Inflammatory macrophage treated with lipopolysaccharide for 4 hours (primary cell): ENCODE measurements at regions not wholly inside any gene's neighbourhood (a gene's known extent, or its start where the extent isn't known, plus 50 kb on each side); places are given as distances from the start of the nearest gene placed in this dataset.
"Not testable (repeated sequence)": the region's sequence is repeated elsewhere in the genome, so short reads cannot be mapped to it uniquely, and the experiment has no call there.

Experiments used
- DNase-seq: peaks from one replicate; pipeline ENCODE4 v3.0.0-alpha.2; 2020

DNA sequence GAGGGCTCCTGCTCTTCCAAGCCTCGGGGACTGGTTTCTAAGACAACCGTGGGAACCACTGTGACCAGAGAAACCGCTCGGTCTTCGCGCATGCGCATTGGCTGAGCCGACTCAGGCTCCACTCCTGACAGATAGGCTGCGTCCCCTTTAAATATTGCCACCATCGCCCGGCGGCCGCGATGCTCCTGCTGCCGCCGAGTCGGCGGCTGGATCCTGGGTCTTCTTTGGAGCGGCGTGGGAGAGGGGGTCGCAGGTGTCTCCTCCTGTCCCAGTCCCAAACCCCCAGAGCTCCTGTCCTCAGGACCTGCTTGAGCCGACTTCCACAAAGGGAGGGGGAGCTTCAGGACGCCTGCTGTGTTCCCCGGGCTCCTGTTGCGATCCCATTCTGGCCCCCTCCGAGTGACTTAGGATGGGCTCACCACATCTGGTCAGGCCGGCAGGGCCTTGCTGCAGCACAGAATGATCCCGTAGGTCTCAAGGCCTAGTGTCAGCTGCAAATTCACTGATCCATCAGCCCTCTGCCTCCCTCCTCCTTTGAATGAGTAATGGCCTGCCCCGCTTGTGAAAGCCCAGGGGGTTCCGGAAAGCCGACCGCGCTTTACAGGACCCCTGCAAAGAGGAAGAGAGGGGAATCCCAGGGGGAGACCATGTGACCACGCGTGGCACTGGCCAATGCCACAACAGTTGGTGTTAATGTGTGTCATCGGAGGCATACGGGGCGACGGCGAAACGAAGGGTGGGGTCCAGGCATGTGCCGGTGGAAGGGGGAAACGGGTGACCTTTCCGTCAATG is 683.2 kb upstream of the TPTE start:
- no peak for DNase-seq

DNA sequence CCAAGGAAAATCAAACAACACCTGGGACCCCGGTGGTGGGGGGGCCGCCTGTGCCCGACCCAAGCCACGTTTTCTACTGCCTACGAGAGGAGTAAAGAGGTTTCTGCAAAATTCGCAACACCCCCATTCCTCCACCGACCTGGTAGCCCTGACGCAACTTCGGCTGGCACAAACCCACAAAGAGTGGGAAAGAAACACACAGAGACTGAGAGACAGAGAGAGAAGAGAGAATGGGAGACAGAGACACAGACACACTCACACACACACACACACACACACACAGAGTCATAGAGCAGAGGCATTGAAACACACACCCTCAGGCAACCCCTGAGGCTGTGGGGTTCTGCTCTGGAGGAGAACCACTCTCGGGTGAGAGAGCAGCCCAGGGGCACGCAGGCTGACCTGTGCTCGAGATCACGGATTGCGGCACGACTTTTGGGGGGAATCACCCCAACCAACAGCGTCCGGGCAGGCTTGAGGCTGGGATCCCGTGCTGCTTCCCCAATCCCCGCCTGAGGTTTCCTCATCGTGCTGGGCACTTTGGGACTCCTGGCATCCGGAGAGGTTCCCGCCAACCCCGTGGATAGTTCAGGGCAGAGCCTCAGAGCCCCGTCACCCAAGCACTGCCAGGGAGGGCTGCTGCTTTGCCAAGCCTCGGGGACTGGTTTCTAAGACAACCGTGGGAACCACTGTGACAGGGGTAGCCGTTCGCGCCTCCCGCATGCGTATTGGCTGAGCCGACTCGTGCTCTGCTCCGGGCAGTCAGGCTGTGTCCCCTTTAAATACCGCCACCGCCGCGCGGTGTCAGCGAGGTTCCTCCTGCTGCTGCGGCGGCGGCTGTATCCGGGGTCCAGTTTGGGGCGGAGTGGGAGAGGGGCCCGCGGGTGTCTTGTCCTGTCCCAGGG is 682.4 kb upstream of the TPTE start:
- DNase-seq: no peak

DNA sequence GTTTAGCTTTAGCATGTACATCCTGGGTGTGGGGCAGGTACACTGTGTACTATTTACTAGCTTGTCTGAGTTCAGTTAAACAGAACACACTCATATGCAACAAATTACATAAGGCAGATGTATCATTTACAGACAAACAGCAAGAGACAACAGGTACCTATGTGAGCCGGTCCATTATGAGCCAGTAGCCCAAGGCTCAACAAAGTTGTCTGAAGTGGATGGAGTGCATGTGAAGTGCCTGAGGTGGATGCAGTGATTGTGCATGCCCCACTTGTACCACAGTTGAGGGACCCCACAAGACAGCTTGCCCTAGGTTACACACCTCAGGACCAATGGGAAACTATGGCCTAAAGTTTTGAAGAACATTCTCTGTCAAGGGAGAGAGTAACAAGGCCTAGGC is 677.3 kb upstream of the TPTE start:
- not testable (repeated sequence) for DNase-seq

DNA sequence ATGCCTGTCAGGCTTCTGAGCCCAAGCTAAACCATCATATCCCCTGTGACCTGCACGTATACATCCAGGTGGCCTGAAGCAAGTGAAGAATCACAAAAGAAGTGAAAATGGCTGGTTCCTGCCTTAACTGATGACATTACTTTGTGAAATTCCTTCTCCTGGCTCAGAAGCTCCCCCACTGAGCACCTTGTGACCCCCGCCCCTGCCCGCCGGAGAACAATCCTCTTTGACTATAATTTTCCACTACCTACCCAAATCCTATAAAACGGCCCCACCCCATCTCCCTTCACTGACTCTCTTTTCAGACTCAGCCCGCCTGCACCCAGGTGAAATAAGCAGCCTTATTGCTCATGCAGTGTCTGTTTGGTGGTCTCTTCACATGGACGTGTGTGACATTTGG is 673.9 kb upstream of the TPTE start:
- DNase-seq: not testable (repeated sequence)

DNA sequence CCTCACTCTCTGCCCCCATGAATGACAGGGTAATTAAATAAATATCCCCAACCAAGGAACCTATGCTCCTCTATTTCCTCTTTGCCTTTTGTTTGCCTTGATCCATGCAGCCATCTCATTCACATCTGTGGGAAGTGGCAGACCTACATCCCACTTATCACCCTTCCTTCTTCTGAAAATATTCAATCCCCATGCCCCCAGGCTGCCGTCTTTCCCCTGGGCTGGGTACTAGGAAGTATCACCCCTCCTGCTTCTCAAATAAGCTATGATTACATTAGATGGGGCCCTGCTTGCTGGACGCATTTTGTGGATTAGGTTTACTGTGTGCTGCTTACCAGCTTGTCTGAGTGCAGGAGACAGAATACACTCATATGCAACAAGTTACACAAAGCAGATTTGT is 670.2 kb upstream of the TPTE start:
- not testable (repeated sequence) for DNase-seq

DNA sequence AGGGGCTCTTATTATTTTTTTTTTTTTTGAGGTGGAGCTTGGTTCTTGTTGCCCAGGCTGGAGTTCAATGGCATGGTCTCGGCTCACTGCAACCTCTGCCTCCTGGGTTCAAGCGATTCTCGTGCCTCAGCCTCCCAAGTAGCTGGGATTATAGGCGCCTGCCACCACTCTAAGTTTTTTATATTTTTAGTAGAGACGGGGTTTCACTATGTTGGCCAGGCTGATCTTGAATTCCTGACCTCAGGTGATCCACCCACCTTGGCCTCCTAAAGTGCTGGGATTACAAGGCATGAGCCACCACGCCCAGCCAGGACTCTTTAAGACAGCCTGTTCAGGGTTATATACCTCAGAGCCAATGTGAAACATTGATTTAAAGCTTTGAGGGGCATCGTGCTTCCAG is 669.7 kb upstream of the TPTE start:
- not testable (repeated sequence) for DNase-seq

DNA sequence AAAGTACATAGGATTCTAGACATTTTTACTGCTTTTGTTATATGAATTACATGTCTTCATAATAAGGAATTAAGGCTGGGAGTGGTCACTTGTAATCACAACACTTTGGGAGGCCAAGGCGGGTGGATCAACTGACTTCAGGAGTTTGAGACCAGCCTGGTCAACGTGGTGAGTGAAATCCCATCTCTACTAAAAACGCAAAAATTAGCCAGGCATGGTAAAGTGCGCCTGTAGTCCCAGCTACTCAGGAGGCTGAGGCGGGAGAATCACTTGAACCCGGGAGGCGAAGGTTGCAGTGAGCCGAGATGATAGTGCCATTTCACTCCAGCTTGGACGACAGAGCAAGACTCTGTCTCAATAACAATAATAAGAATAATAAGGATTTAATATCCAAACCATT is 663.8 kb upstream of the TPTE start:
- not testable (repeated sequence) for DNase-seq

DNA sequence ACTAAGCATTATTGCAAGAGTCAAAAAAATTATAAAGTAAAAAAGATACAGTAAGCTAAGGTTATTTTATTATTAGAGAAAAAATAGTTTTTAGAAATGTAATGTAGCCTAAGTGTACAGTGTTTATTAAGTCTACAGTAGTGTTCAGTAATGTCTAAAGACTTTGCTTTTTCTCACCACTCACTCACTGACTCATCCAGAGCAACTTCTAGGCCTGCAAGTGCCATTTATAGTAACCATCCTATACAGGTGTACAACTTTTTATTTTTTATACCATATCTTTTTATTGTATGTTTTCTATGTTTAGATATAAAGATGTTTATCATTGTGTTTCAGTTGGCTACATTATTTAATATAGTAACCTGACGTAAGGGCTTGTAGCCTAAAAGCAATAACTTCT is 661.5 kb upstream of the TPTE start:
- not testable (repeated sequence) for DNase-seq

DNA sequence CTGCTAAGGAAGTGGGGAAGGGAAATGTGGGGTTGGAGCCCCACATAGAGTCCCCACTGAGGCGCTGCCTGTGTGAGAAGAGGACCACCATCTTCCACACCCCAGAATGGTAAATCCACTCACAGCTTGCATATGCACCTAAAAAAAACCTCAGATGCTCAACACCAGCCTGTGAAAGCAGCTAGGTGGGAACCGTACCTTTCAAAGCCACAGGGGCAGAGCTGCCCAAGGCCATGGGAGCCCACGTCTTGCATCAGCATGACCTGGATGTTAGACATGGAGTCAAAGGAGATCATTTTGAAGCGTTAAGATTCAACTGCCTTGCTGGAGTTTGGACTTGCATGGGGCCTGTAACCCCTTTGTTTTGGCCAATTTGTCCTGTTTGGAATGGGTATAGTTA is 658.9 kb upstream of the TPTE start:
- DNase-seq: not testable (repeated sequence)

DNA sequence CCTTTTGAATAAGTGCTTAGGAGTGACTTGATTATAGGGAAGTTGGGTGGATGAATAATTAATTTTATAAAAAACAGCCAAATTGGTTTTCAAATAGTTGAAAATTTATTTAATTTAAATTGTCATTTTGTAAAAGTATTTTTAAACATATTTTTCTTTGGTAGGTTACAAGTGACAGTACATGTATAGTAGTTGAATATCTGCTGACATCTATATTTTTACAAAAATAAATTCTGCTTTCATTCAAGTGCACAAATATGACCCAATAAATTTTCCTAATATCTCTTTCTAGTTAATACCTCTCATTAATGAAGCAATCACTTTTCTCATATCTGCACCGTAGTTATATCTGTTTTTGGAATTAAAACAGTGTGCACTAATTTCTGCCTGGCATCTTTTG is 653.6 kb upstream of the TPTE start:
- DNase-seq: not testable (repeated sequence)

DNA sequence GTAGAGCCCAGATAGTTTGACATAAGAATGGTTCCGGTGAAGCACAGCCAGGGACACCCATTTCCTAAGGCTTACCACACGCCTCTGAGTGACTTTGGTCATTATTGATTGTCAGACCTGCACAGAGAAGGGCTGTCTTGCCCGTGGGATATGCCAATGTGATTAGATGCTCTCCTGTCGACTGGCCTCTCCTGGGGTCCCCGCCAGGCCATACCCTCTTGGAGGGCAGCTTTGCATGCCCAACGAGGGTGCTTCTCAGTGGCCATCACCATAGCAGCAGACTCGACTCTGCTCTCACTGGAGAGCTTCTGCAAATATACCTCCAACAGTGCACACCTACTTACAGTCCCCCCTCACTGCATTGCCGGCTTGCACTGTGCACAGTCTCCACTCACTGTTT is 648.3 kb upstream of the TPTE start:
- not testable (repeated sequence) for DNase-seq

DNA sequence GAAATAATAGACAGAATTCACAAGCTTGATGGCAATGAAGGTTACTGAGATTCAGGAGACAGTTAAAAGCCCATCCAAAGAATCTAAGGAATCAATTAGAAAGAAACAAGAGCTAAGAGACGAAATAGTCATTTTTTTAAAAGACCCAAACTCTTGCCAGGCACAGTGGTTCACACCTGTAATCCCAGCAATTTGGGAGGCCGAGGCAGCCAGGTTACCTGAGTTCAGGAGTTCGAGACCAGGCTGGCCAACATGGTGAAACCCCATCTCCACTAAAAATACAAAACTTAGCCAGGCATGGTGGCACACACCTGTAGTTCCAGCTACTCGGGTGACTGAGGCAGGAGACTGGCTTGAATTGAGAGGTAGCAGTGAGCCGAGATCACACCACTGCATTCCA is 647.2 kb upstream of the TPTE start:
- not testable (repeated sequence) for DNase-seq

DNA sequence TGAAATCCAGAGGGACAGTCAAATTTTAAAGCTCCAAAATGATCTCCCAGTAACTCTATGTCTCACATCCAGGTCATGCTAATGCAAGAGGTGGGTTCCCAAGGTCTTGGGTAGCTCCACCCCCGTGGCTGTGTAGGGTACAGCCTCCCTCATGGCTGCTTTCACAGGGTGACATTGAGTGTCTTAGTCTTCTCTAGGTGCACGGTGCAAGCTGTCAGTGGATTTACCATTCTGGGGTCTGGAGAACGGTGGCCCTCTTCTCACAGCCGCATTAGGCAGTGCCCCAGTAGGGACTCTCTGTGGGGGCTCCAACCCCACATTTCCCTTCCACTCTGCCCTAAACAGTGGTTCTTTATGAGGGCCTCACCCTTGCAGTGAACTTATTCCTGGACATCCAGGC is 640.0 kb upstream of the TPTE start:
- not testable (repeated sequence) for DNase-seq

DNA sequence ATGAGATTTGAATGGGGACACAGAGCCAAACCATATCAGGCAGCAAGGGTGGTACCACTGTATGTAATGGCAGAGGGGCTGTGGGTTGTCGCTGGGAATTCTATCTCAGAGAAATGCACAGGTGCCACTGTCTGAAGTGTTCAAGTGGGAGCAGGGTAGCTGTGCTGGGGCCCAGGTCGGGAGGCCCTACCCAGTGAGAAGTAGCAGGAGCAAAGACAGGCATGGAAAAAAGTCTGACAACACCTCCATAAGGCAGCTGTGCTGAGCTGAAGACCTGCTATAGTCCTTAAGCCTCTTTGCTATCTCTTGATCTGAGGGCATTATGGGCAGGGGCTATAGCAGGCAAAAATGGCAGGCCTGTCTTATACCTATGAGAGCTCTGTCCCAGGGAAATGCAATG is 638.3 kb upstream of the TPTE start:
- DNase-seq: not testable (repeated sequence)

DNA sequence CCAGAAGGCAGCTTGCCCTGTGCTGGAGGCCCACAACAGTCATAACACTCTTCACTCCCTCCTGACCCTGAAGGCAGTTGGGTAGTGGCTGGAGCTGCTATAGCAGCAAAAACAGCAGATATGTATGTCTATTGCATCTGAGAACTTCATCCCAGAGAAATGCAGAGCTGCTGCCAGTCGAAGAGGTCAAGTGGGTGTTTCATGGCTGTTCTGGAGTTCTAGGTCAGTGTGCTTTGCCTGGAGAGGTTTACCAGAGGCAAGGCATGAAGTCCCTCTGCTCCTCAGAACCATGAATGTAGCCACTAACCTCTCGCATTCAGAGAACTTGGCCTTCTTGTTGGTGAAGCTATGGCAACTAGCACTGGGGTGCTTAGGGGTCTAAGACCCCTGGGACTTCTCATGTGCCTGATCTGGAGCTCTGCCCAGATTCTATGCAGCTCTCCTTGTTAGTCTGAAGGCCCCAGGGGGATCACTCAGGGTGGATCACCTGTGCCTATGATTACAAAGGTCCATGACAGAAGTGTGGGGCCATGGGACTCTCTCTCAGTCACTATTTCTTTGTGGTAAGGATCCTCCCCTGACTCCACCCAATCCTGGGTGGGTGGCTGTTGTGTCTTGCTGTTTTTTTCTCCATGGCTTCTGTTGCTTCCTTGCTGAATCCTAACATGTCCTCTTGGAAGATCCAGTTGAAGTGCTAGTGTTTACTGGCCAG is 637.7 kb upstream of the TPTE start:
- DNase-seq: not testable (repeated sequence)

DNA sequence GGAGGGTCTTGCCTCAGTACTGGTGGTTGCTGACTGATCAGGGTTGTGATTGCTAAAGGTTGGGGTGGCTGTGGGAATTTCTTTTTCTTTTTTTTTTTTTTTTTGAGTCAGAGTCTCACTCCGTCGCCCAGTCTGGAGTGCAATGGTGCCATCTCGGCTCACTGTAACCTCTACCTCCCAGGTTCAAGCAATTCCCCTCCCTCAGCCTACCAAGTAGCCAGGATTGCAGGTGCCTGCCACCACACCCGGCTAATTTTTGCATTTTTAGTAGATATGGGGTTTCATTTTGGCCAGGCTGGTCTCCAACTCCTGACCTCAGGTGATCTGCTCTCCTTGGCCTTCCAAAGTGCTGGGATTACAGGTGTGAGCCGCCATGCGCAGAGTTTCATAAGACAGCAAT is 632.9 kb upstream of the TPTE start:
- not testable (repeated sequence) for DNase-seq

DNA sequence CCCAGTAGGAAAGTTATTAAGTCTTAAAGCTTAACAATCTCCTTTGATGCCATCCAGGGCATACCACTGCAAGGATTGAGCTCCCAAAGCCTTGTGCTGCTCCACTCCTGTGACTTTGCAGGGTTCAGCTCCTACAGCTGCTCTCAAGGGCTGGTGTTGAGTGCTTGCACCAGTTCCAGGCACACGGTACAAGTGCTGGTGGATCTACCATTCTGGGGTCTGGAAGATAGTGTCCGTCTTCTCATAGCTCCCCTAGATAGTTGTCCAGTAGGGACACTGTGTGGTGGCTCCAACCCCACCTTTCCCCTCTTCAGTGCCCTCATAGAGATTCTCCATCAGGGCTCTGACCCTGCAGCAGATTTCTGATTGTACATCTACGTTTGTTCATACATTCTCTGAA is 617.8 kb upstream of the TPTE start:
- not testable (repeated sequence) for DNase-seq

DNA sequence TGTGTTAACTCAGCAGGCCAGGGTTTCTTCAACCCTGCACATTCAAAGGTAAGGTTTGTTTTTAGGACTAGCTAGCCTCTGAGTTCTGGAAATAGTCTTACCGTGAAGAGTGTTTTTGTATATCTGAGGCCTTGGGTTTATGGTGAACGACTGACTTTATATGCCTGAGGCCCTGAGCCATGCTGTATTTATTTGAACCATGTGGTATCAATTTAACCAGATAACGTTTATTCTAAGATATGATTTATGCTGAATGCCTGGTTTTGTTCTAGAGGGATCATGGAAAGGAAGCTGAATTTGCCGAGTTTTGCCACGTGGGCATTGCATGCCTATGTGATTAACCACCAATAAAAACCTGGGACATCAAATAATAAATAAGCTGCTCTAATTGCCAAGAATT is 607.2 kb upstream of the TPTE start:
- DNase-seq: not testable (repeated sequence)

DNA sequence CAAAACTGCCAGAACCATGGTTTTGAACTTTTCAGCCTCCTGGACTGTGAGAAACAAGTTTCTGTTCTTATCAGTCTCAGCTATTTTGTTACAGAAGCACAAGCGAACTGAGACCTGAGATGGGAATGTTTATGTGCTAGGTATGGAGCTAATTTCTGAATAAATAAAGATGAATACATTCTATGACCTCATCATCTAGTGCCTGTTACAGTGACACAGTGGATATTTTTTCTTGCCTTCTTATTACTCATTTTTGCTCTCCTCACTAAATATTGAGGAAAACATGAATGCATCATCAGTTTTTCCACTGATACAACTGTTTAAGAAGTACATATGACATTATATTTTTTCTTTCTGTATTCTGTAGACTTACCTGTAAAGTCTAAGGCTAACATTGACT is 601.9 kb upstream of the TPTE start:
- not testable (repeated sequence) for DNase-seq

DNA sequence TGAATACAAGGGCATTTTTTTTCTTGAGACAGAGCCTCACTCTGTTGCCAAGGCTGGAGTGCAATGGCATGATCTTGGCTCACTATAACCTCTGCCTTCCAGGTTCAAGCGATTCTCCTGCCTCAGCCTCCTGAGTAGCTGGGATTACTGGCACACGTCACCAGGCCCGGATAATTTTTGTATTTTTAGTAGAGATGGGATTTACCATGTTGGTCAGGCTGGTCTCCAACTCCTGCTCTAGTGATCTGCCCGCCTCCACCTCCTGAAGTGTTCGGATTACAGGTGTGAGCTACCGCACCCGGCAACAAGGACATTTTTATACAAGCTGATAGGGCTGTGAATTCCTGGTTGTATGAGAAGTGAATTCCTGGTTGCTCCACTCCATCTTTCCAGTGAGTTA is 577.7 kb upstream of the TPTE start:
- DNase-seq: not testable (repeated sequence)

DNA sequence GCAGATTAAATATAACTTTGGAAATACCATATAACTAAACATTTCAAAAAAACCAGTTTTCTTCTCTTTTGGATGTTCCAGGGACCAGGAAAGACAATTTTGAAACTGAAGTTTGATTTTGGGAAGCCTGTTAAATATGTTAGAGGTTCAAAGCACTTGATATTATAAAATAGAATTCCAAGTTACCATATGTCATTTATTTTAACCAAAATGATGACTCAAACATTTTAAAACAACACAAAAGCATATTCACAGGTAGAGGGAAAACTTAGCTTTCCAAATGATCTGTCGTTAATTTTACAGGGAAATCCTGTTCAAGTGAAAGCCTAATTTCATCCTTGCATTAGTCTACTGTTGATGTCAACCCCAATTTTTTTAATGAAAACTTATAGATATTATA is 575.3 kb upstream of the TPTE start:
- not testable (repeated sequence) for DNase-seq

DNA sequence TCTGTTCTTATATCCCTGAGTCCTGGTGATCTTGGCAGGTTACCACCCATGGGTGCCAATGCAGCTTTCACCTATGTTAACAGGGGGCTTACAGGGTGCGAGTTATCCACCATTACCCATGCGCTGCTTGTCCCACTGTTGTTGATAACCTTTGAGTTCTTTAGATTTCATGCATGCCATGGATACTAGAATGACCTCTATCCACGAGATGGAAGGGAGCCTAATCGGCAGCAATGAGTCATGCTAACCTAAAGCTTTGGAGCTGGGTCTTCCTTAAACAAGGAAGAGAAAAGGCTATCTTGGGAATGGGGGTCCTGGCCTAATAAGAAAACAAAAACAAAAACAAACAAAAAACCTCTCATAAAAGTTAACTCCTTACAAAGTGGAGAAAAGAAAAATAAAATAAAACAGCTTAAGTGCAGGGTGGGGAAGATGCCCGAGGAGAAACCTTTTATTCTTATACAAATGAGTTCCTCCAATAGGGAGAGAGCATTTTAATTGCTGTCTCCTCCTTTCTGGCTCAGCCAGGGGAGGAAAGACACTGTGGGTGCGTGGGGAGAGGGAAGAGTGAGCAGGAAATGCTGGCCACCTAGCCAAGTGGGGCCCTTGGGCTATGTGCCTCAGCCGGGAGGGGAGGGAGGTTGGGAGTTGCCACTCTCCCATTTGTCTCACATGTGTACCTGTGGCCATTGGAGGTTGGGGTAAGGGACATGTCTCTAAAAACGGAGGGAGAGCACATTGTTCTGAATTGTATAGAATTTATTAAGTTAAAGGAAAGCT is 571.7 kb upstream of the TPTE start:
- not testable (repeated sequence) for DNase-seq
